Forelimb muscle (tissue), 1 donor: ENCODE measurements at regions not wholly inside any gene's neighbourhood (a gene's known extent, or its start where the extent isn't known, plus 50 kb on each side); places are given as distances from the start of the nearest gene placed in this dataset.

Experiments used
- DNase-seq: peaks from one replicate; pipeline ENCODE4 v3.0.0-alpha.2; 2013; ENCODE audit warnings: low read depth

- no peak for DNase-seq
Observed at GRCh38 chr13:72534951-72535640, 192.3 kb downstream of the MZT1 start.

GRCh38 chr13:72530471-72530870, 197.0 kb downstream of the MZT1 start:
- no peak for DNase-seq

GRCh38 chr13:72527333-72527732, 200.1 kb downstream of the MZT1 start:
- DNase-seq, result no peak

- DNase-seq, result no peak
Observed at GRCh38 chr13:72523593-72523992, 203.8 kb downstream of the MZT1 start.

- DNase-seq, result no peak
Observed at GRCh38 chr13:72523049-72523448, 204.4 kb downstream of the MZT1 start.

GRCh38 chr13:72521940-72522661, 205.3 kb downstream of the MZT1 start:
- no peak for DNase-seq

GRCh38 chr13:72514146-72514545, 213.3 kb downstream of the MZT1 start:
- DNase-seq, result no peak

- no peak for DNase-seq
Observed at GRCh38 chr13:72508392-72508791, 219.0 kb downstream of the MZT1 start.

GRCh38 chr13:72507416-72508199, 219.8 kb downstream of the MZT1 start:
- no peak for DNase-seq

GRCh38 chr13:72506706-72507105, 220.7 kb downstream of the MZT1 start:
- no peak for DNase-seq

- no peak for DNase-seq
Observed at GRCh38 chr13:72505376-72505775, 222.1 kb downstream of the MZT1 start.

GRCh38 chr13:72504131-72504841, 223.1 kb downstream of the MZT1 start:
- no peak for DNase-seq

GRCh38 chr13:72500851-72501250, 226.6 kb downstream of the MZT1 start:
- DNase-seq, result no peak

GRCh38 chr13:72495681-72496080, 231.7 kb downstream of the MZT1 start:
- no peak for DNase-seq

GRCh38 chr13:72489751-72490150, 237.7 kb downstream of the MZT1 start:
- DNase-seq, result no peak

GRCh38 chr13:72473321-72473720, 254.1 kb downstream of the MZT1 start:
- DNase-seq, result no peak

GRCh38 chr13:72469906-72470305, 257.5 kb downstream of the MZT1 start:
- DNase-seq, result no peak

GRCh38 chr13:72463561-72463960, 263.9 kb downstream of the MZT1 start:
- DNase-seq, result no peak

GRCh38 chr13:72462726-72463125, 264.7 kb downstream of the MZT1 start:
- DNase-seq, result no peak

- DNase-seq, result no peak
Observed at GRCh38 chr13:72462166-72462565, 265.3 kb downstream of the MZT1 start.

GRCh38 chr13:72458701-72459100, 268.7 kb downstream of the MZT1 start:
- DNase-seq, result no peak

- no peak for DNase-seq
Observed at GRCh38 chr13:72457151-72457550, 270.3 kb downstream of the MZT1 start.
